ENCODE measurements at regions not wholly inside any gene's neighbourhood (a gene's known extent, or its start where the extent isn't known, plus 50 kb on each side); places are given as distances from the start of the nearest gene placed in this dataset.
A peak's percentile ranks its signal among the peaks of the same experiment; 100 is the strongest.
"Not testable (repeated sequence)": the region's sequence is repeated elsewhere in the genome, so short reads cannot be mapped to it uniquely, and the experiment has no call there.

- H3K4me1 Mint-ChIP-seq (ENCODE audit: low read depth), result no peaks in the 10 kb centered on the region
- no peak for DNase-seq (ENCODE audit: low spot score, unreplicated experiment)
- TF ChIP-seq CTCF (IDR thresholded peaks at IDR 0.05; ENCODE audit: unreplicated experiment), result no peak
- H3K36me3 Mint-ChIP-seq (ENCODE audit: insufficient read depth), result no peaks in the 10 kb centered on the region
- H3K4me3 Mint-ChIP-seq (ENCODE audit: low read depth), result no peak overlapping the region
- H3K9me3 Mint-ChIP-seq (ENCODE audit: low read depth), result no peaks in the 10 kb centered on the region
- H3K27ac Mint-ChIP-seq, result no peak overlapping the region
- H3K27me3 Mint-ChIP-seq, result no peaks in the 10 kb centered on the region
These were observed 247.3 kb upstream of the CNR1 start for GRCh38 chr6:88413459-88413858.

GRCh38 chr6:88408355-88408754 is 242.2 kb upstream of the CNR1 start:
- not testable (repeated sequence) for H3K9me3 Mint-ChIP-seq (ENCODE audit: low read depth); DNase-seq (ENCODE audit: low spot score, unreplicated experiment); H3K27me3 Mint-ChIP-seq; H3K4me3 Mint-ChIP-seq (ENCODE audit: low read depth); H3K4me1 Mint-ChIP-seq (ENCODE audit: low read depth); H3K27ac Mint-ChIP-seq; H3K36me3 Mint-ChIP-seq (ENCODE audit: insufficient read depth)

GRCh38 chr6:88406674-88407073 is 240.5 kb upstream of the CNR1 start:
- H3K27me3 Mint-ChIP-seq; H3K27ac Mint-ChIP-seq; H3K9me3 Mint-ChIP-seq (ENCODE audit: low read depth); H3K36me3 Mint-ChIP-seq (ENCODE audit: insufficient read depth); H3K4me1 Mint-ChIP-seq (ENCODE audit: low read depth); DNase-seq (ENCODE audit: low spot score, unreplicated experiment): not testable (repeated sequence)
- peak overlapping the region; percentile 50 for H3K4me3 Mint-ChIP-seq (ENCODE audit: low read depth)

- TF ChIP-seq CTCF (IDR thresholded peaks at IDR 0.05; ENCODE audit: unreplicated experiment), result no peak
- Mint-ChIP-seq H3K9me3 (ENCODE audit: low read depth) (no peaks in the 10 kb centered on the region), H3K27me3 (no peaks in the 10 kb centered on the region)
These were observed 237.3 kb upstream of the CNR1 start for GRCh38 chr6:88403486-88403885.

GRCh38 chr6:88402909-88403308 is 236.8 kb upstream of the CNR1 start:
- TF ChIP-seq CTCF (IDR thresholded peaks at IDR 0.05; ENCODE audit: unreplicated experiment), result no peak
- Mint-ChIP-seq H3K27ac (no peak overlapping the region), H3K9me3 (ENCODE audit: low read depth) (no peaks in the 10 kb centered on the region), H3K4me3 (ENCODE audit: low read depth) (no peak overlapping the region), H3K36me3 (ENCODE audit: insufficient read depth) (no peaks in the 10 kb centered on the region), H3K27me3 (no peaks in the 10 kb centered on the region), H3K4me1 (ENCODE audit: low read depth) (no peaks in the 10 kb centered on the region)
- no peak for DNase-seq (ENCODE audit: low spot score, unreplicated experiment)

More at GRCh38 chr6:88403486-88403885, 237.3 kb upstream of the CNR1 start:
- DNase-seq (ENCODE audit: low spot score, unreplicated experiment), result no peak
- H3K4me3 Mint-ChIP-seq (ENCODE audit: low read depth), result no peak overlapping the region
- no peaks in the 10 kb centered on the region for H3K4me1 Mint-ChIP-seq (ENCODE audit: low read depth)
- H3K36me3 Mint-ChIP-seq (ENCODE audit: insufficient read depth), result no peaks in the 10 kb centered on the region
- H3K27ac Mint-ChIP-seq, result no peak overlapping the region

- not testable (repeated sequence) for H3K36me3 Mint-ChIP-seq (ENCODE audit: insufficient read depth); H3K4me1 Mint-ChIP-seq (ENCODE audit: low read depth); H3K27me3 Mint-ChIP-seq; H3K27ac Mint-ChIP-seq; DNase-seq (ENCODE audit: low spot score, unreplicated experiment); H3K4me3 Mint-ChIP-seq (ENCODE audit: low read depth)
- H3K9me3 Mint-ChIP-seq (ENCODE audit: low read depth), result peaks cover 12% of the 10 kb centered on the region
These were observed 224.9 kb upstream of the CNR1 start for GRCh38 chr6:88390998-88391397.

- no peak overlapping the region for H3K4me3 Mint-ChIP-seq (ENCODE audit: low read depth)
- peaks cover 3% of the 10 kb centered on the region for H3K27me3 Mint-ChIP-seq
These were observed 222.4 kb upstream of the CNR1 start for GRCh38 chr6:88388589-88388988.

More at GRCh38 chr6:88388589-88388988, 222.4 kb upstream of the CNR1 start:
- no peak overlapping the region for H3K27ac Mint-ChIP-seq
- peaks cover 12% of the 10 kb centered on the region for H3K9me3 Mint-ChIP-seq (ENCODE audit: low read depth)
- no peak for DNase-seq (ENCODE audit: low spot score, unreplicated experiment)
- TF ChIP-seq CTCF (IDR thresholded peaks at IDR 0.05; ENCODE audit: unreplicated experiment), result no peak
- no peaks in the 10 kb centered on the region for H3K36me3 Mint-ChIP-seq (ENCODE audit: insufficient read depth)
- no peaks in the 10 kb centered on the region for H3K4me1 Mint-ChIP-seq (ENCODE audit: low read depth)
